Liver (tissue), 3 donors: ENCODE measurements at regions not wholly inside any gene's neighbourhood (a gene's known extent, or its start where the extent isn't known, plus 50 kb on each side); places are given as distances from the start of the nearest gene placed in this dataset.

Source experiments
- ATF3 ChIP-seq: IDR thresholded peaks from 2 replicates; pipeline ENCODE4 v1.6.1; 2016; ENCODE audit warnings: antibody characterized with exemption
- CTCF ChIP-seq: fragments of 150-350 bp; IDR thresholded peaks from 2 replicates; pipeline ENCODE4 v1.5.1; 2017; ENCODE audit warnings: improper control_type of control experiment, low read depth, low read length; ENCODE audit not compliant: missing input control
- FOXA1 ChIP-seq: IDR thresholded peaks from 2 replicates; pipeline ENCODE4 v1.6.1; 2016; ENCODE audit warnings: antibody characterized with exemption
- GABPA ChIP-seq, 2 donors: IDR thresholded peaks in 1 of 2; conservative IDR thresholded peaks in 1 of 2; 2 replicates each; pipeline ENCODE4 v1.6.1; 2016; ENCODE audit warnings: antibody characterized with exemption in 2 of 2, mild to moderate bottlenecking in 1 of 2, moderate library complexity in 1 of 2
- HNF4A ChIP-seq, 2 donors: conservative IDR thresholded peaks; 2 replicates each; pipeline ENCODE4 v1.6.1; 2016; ENCODE audit warnings: antibody characterized with exemption in 2 of 2, mild to moderate bottlenecking in 2 of 2
- MAX ChIP-seq: IDR thresholded peaks from 2 replicates; pipeline ENCODE4 v1.6.1; 2016; ENCODE audit warnings: antibody characterized with exemption
- RAD21 ChIP-seq, 2 donors: IDR thresholded peaks; 2 replicates each; pipeline ENCODE4 v1.6.1; 2016; ENCODE audit warnings: antibody characterized with exemption in 2 of 2, mild to moderate bottlenecking in 2 of 2
- REST ChIP-seq: IDR thresholded peaks from 2 replicates; pipeline ENCODE4 v1.6.1; 2016; ENCODE audit warnings: antibody characterized with exemption, mild to moderate bottlenecking
- RXRA ChIP-seq, 2 donors: IDR thresholded peaks; 2 replicates each; pipeline ENCODE4 v1.6.1; 2017 to 2018; ENCODE audit warnings: antibody characterized with exemption in 2 of 2, mild to moderate bottlenecking in 1 of 2
- SP1 ChIP-seq: IDR thresholded peaks from 2 replicates; pipeline ENCODE4 v1.6.1; 2018; ENCODE audit warnings: antibody characterized with exemption, mild to moderate bottlenecking
- TAF1 ChIP-seq: conservative IDR thresholded peaks from 2 replicates; pipeline ENCODE4 v1.6.1; 2016; ENCODE audit warnings: antibody characterized with exemption, mild to moderate bottlenecking
- YY1 ChIP-seq: IDR thresholded peaks from 2 replicates; pipeline ENCODE4 v1.6.1; 2016; ENCODE audit warnings: antibody characterized with exemption, mild to moderate bottlenecking
- ZBTB33 ChIP-seq: IDR thresholded peaks from 2 replicates; pipeline ENCODE4 v1.6.1; 2016; ENCODE audit warnings: antibody characterized with exemption
- donor health status: healthy.
- donor health status: healthy.

- TF ChIP-seq CTCF (no peak), REST (no peak), GABPA (IDR thresholded peaks at IDR 0.05 in 1 of 2, conservative IDR thresholded peaks at IDR 0.05 in 1 of 2) (no peak), YY1 (no peak), RAD21 (IDR thresholded peaks at IDR 0.05) (no peak), ATF3 (no peak), RXRA (IDR thresholded peaks at IDR 0.05) (no peak), TAF1 (no peak), HNF4A (conservative IDR thresholded peaks at IDR 0.05) (no peak), SP1 (no peak), FOXA1 (no peak), ZBTB33 (no peak), MAX (no peak)
These were observed 93.0 kb downstream of the FGF18 start for GRCh38 chr5:171512397-171512796.
